ENCODE measurements at regions not wholly inside any gene's neighbourhood (a gene's known extent, or its start where the extent isn't known, plus 50 kb on each side); places are given as distances from the start of the nearest gene placed in this dataset.
"Not testable (repeated sequence)": the region's sequence is repeated elsewhere in the genome, so short reads cannot be mapped to it uniquely, and the experiment has no call there.

DNA sequence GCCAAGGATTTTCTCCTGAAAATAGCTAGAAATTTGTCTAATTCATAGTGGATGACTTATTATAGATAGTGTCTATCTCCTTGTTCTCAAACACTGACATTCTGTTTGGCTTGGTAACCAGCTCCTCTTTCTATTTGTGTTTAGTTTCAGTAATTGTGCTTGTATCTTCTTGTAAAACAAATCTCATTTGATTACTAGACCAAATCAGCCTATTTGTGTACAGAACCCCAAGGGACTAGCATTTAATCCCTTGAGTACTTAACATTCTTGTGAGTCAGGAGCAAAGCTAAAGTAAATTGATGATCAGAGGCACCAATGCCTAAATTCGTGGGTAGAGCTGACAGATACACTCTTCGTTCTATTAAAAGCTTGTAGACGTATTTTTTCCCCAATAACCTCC lies 306.5 kb upstream of the SLITRK3 start:
- intact Hi-C loops (cut with DNase I) = no loop called here
- 64 to 68% methylated on average over 3 of the region's 3 CpGs for WGBS, 2 donors
- Histone ChIP-seq H3K27me3 (no peaks in the 10 kb centered on the region), H3K27ac (no peak overlapping the region), H3K4me1 (peaks cover 0 to 11% (median 0%) of the 10 kb centered on the region in 4 donors), H3K9me3 (no peaks in the 10 kb centered on the region), H3K36me3 (no peaks in the 10 kb centered on the region), H3K4me3 (no peak overlapping the region)
- no peak for DNase-seq
- no peak for TF ChIP-seq EP300 (IDR thresholded peaks at IDR 0.05)
- TF ChIP-seq, protein P1, sequence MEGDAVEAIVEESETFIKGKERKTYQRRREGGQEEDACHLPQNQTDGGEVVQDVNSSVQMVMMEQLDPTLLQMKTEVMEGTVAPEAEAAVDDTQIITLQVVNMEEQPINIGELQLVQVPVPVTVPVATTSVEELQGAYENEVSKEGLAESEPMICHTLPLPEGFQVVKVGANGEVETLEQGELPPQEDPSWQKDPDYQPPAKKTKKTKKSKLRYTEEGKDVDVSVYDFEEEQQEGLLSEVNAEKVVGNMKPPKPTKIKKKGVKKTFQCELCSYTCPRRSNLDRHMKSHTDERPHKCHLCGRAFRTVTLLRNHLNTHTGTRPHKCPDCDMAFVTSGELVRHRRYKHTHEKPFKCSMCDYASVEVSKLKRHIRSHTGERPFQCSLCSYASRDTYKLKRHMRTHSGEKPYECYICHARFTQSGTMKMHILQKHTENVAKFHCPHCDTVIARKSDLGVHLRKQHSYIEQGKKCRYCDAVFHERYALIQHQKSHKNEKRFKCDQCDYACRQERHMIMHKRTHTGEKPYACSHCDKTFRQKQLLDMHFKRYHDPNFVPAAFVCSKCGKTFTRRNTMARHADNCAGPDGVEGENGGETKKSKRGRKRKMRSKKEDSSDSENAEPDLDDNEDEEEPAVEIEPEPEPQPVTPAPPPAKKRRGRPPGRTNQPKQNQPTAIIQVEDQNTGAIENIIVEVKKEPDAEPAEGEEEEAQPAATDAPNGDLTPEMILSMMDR (IDR thresholded peaks at IDR 0.05) = no peak
- TF ChIP-seq POLR2A (IDR thresholded peaks at IDR 0.05) = no peak

DNA sequence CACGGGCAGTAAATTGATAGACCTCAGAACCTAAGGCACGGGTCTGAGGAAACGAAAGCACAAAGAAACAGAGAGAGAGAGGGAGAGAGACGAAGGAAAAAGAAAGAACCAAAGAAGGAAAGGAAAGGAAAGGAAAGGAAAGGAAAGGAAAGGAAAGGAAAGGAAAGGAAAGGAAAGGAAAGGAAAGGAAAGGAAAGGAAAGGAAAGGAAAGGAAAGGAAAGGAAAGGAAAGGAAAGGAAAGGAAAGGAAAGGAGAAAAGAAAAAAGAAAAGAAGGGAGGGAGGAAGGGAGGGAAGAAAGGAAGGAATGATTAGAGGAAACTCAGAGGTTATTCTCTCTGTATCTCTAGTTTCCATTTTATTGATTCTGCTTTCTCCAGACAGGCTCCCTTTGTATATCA lies 302.6 kb upstream of the SLITRK3 start:
- H3K27me3 ChIP-seq; H3K36me3 ChIP-seq; H3K27ac ChIP-seq; intact Hi-C loops (cut with DNase I); H3K4me3 ChIP-seq; H3K9me3 ChIP-seq; DNase-seq: not testable (repeated sequence)
- WGBS, 2 donors = 88% methylated on average over 4 of the region's 4 CpGs
- H3K4me1 ChIP-seq = peaks cover 0 to 11% (median 0%) of the 10 kb centered on the region in 4 donors

DNA sequence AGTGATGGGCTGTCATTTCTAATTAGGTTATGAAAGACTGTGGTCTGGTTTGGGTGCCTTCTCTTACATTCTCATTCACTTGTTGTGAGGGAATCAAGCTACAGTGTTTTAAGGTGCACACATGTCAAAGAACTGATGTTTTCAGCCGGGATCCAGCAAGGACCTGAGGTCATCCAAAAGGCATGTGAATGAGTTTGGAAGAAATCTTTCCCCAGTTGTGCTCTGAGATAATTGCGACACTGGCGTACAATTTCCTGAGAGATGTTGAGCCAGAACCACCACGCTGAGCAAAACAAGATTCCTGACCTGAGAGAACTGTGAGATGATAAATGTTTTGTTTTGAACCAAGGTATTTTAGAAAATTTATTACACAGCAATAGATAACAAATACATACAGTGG lies 295.3 kb upstream of the SLITRK3 start:
- H3K27ac ChIP-seq = no peak overlapping the region
- no peak overlapping the region for H3K4me3 ChIP-seq
- DNase-seq = no peak
- peaks cover 0 to 14% (median 0%) of the 10 kb centered on the region in 4 donors for H3K4me1 ChIP-seq
- no peaks in the 10 kb centered on the region for H3K36me3 ChIP-seq
- H3K9me3 ChIP-seq = no peaks in the 10 kb centered on the region
- TF ChIP-seq POLR2A (IDR thresholded peaks at IDR 0.05) (no peak), EP300 (IDR thresholded peaks at IDR 0.05) (no peak), POLR2AphosphoS5 (IDR thresholded peaks at IDR 0.05) (no peak)
- TF ChIP-seq, protein P1 (IDR thresholded peaks at IDR 0.05) = no peak
- intact Hi-C loops (cut with DNase I) = no loop called here
- WGBS, 2 donors = 83 to 84% methylated on average over 4 of the region's 4 CpGs
- H3K27me3 ChIP-seq = no peaks in the 10 kb centered on the region

DNA sequence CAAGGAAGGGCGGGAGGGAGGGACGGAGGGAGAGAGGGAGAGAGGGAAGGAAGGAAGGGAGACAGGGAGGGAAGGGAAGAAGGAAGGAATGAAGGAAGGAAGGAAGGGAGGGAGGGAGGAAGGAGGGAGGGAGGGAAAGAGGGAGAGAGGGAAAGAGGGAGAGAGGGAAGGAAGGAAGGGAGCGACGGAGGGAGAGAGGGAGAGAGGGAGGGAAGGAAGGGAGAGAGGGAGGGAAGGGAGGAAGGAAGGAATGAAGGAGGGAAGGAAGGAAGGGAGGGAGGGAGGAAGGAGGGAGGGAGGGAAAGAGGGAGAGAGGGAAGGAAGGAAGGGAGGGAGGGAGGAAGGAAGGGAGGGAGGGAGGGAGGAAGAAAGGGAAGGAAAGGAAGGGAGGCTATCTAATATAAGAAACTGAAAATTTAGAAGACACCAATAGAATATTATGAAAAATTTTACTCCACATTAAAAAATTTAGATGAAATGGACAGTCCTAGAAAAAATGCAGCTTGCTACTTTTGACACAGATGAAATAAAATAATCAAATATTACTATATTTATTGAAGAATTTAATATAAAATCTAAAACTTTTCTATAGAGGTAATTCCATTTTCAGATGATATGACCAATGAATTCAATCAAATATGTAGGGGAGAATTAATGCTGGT lies 280.3 kb upstream of the SLITRK3 start:
- H3K27me3 ChIP-seq = no peaks in the 10 kb centered on the region
- no peak for DNase-seq
- H3K27ac ChIP-seq = no peak overlapping the region
- no peaks in the 10 kb centered on the region for H3K4me1 ChIP-seq
- TF ChIP-seq, protein P1 (IDR thresholded peaks at IDR 0.05) = no peak
- TF ChIP-seq POLR2AphosphoS5 (IDR thresholded peaks at IDR 0.05) (no peak), POLR2A (IDR thresholded peaks at IDR 0.05) (no peak), EP300 (IDR thresholded peaks at IDR 0.05) (no peak)
- H3K36me3 ChIP-seq = no peaks in the 10 kb centered on the region
- intact Hi-C loops (cut with DNase I) = no loop called here
- WGBS, 2 donors = 90 to 96% methylated on average over 4 of the region's 4 CpGs
- peaks cover 0 to 3% (median 1%) of the 10 kb centered on the region in 4 donors for H3K9me3 ChIP-seq
- no peak overlapping the region for H3K4me3 ChIP-seq

DNA sequence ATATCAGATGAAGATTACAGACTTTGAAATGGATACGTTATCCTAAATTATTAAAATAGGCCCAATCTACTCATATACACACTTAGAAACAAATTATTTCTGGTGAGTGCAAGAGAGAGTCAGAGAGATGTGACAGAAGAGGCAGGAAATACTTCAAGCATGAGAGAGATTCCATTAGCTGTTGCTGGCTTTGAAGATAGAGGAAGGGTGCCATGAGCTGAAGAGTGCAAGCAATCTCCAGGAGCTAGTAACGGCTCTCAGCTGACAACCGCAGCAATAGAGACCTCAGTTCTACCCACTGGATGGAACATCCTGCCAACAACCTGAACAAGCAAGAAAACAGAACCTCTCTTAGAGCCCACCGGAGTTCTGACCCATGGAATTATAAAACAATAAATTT lies 270.7 kb upstream of the SLITRK3 start:
- no peak overlapping the region for H3K4me3 ChIP-seq
- H3K36me3 ChIP-seq = no peaks in the 10 kb centered on the region
- no peak overlapping the region for H3K27ac ChIP-seq
- peaks cover 0 to 17% (median 13%) of the 10 kb centered on the region in 4 donors for H3K4me1 ChIP-seq
- 88 to 89% methylated on average over 4 of the region's 4 CpGs for WGBS, 2 donors
- intact Hi-C loops (cut with DNase I) = no loop called here
- peaks cover 0 to 5% (median 0%) of the 10 kb centered on the region in 4 donors for H3K9me3 ChIP-seq
- H3K27me3 ChIP-seq = no peaks in the 10 kb centered on the region
- TF ChIP-seq EP300 (IDR thresholded peaks at IDR 0.05) = no peak
- DNase-seq = no peak

DNA sequence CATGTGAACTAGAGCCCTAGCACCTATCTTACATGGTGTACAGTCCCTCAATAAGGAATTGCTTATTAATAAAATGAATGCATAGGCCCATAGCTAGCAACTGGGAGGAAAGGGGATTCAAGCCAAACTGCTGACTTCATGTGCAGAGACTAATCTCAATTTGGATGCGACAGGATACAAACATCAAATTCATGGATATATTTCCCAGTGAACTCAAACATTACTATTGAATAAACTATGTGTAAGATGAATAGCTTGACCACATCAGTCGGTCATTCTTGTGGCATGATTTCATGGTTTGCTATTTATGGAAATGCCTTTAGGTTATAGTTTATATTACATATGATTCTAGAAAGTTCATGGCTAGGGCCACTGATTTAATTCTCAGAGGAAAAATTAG lies 268.6 kb upstream of the SLITRK3 start:
- no peak for TF ChIP-seq EP300 (IDR thresholded peaks at IDR 0.05)
- TF ChIP-seq, protein P1 (IDR thresholded peaks at IDR 0.05) = no peak
- TF ChIP-seq POLR2AphosphoS5 (IDR thresholded peaks at IDR 0.05) = no peak
- no peak for TF ChIP-seq POLR2A (IDR thresholded peaks at IDR 0.05)
- Histone ChIP-seq H3K27me3 (no peaks in the 10 kb centered on the region), H3K36me3 (no peaks in the 10 kb centered on the region), H3K4me3 (no peak overlapping the region), H3K9me3 (no peaks in the 10 kb centered on the region), H3K27ac (no peak overlapping the region), H3K4me1 (peaks cover 0 to 19% (median 15%) of the 10 kb centered on the region in 4 donors)
- no peak for DNase-seq
- 87 to 88% methylated on average over 2 of the region's 2 CpGs for WGBS, 2 donors
- intact Hi-C loops (cut with DNase I) = no loop called here
